ENCODE measurements at regions not wholly inside any gene's neighbourhood (a gene's known extent, or its start where the extent isn't known, plus 50 kb on each side); places are given as distances from the start of the nearest gene placed in this dataset.

DNA sequence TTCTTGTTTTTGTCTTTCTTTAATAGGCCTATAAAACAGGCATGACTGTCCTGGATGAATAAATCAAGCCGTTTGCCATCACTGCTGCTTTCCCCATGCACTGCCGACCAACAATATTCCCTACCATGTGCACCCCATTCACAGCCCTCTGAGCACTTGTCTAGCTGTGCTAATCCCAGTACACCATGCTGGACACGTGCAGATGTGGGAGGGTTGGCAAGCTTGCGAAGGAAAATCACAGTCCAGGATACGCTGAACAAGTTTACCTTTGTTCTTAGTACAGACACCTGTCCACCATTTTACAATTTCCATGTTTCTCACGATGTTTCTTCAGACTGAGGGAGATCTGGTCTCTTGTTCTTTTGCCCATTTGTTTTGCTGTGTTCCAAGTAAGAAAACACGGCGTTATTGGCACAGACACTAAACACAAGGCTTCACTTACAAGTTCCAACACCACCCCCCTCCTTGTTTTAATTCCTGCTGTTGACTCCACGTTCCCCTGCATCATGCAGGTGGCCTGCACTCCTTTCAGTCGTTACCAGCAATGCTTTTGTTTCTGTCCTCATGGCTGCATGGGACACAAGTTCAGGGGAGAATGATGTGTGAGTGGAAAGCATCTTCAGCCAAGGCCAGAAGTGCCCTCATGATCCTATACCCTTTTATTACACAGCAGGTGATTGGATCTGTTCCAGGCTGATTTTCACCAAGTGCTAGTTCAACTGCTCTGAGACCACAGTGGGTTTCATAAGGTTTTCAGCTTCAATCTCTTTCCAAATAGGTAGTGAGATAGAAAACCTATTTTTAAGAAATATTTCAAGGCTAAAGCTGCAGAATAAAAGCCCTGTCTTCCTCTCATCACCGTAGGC, 608.9 kb downstream of the IRX1 start:
- DNase-seq: no peak

DNA sequence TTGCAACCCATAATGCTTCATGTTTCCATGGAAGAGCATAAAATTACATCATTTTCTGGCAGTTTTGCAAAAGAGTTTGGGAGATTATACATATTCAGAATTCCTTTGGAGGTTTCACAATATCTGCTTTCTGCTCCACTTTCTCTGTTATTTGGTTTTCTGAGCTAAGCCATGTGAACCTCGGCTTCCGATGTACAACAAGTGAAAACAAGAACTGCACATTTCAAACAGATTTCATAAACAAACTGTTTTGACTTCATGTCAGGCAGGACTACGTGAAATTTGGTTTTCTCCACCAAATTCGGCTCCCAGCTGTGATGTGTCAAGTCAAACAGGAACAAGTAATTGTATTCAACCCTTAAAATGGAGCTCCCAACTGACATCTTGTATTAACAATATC, 609.8 kb downstream of the IRX1 start:
- no peak for DNase-seq

DNA sequence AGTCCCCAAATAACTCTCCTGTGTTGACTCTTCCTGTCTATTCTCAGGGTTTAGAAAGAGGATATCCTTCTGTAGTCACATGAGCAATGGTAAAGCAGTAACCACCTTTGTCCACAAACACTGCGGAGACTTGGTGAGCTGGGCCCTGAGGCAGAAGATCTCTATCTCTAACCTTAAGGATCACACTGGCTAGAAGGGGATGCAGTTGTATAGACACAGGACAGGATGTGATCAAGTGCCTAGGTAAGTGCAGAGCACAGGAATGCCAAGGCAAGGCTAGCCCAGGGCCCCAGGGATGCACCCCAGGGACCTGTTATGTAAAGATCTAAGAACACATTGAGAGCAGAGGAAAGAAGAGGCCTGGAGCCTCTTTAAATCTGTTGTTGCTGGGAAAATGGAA, 610.5 kb downstream of the IRX1 start:
- no peak for DNase-seq

DNA sequence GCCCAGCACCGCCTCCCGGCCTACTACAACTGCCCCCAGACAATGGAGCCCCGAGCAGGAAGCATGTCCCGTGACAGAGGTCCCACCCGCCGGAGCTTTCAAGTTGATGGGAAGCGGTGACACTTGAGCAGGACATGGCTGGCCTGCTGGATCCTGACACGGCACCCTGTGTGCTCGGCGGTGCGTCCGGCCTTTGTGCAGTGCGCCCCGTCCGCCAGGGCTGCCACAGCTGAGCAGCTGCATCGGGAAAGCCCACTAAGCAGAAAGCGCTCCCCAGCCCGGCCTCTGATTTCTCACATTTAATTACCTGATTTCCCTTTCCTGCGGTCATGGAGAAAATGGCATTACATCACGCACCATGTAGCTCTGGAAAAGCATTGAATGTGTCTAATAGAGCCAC, 611.9 kb downstream of the IRX1 start:
- no peak for DNase-seq

DNA sequence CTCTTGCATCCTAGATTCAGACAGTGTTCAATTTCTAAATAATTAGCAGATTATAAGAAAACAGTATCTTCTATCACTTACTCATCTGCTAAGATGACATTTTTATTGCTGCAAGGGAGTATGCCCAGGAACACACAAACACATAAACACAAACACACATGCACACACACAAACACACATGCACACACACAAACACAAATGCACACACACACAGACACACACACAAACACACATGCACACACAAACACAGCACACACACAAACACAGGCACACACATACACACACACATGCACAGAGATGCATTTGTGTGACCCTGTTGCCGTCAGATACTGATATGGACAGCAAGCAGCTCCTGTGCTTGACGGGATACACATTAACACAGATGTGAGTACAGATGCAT, 612.9 kb downstream of the IRX1 start:
- no peak for DNase-seq

DNA sequence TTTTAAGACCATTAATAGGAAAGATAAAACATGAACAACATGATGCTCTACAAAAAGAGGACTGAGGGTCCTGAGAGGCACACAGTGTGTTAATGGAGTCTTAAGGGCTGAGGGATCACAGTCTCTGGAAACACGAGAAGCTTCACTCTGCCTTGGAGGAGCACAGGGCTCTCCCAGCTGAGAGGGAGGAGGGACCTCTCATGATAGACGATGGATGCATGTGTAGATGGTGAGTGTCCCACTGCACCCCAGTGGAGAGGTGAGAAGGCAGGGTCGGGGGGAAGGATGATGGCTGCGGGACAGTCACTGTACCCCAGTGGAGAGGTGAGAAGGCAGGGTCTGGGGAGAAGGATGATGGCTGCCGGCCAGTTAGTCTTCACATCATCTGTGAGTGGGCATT, 613.4 kb downstream of the IRX1 start:
- no peak for DNase-seq

DNA sequence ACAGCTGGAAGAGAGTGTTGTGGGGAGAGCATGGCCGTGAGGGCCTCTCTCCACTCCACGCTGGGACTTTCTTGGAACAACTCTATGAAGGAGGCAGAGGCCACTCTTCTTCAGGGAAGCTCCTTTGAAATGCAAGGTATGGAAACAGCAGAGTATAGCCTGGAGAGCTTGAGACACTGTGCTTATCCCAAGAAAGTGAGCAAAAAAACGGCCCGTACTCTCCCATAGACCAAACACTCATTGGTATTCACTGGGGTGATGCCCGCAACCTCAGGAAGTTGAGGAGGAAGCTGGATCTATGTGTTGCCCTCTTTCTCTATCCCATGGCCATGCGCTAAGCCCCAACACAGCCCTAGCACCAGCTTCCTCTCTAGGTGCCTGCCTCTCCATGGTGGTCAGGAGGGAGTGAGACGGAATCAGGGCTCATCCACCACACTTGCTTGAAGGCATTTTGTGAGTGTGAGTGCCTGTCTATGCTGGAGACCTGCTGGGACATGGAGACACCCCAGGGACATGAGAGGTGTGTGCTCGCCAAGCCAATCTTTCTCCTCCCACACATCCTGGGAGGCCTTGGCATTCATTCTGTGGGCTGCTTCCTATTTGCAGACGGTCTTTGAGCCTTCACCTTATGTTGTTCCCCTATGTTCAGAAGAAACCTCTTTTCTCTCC, 616.6 kb downstream of the IRX1 start:
- DNase-seq: no peak

DNA sequence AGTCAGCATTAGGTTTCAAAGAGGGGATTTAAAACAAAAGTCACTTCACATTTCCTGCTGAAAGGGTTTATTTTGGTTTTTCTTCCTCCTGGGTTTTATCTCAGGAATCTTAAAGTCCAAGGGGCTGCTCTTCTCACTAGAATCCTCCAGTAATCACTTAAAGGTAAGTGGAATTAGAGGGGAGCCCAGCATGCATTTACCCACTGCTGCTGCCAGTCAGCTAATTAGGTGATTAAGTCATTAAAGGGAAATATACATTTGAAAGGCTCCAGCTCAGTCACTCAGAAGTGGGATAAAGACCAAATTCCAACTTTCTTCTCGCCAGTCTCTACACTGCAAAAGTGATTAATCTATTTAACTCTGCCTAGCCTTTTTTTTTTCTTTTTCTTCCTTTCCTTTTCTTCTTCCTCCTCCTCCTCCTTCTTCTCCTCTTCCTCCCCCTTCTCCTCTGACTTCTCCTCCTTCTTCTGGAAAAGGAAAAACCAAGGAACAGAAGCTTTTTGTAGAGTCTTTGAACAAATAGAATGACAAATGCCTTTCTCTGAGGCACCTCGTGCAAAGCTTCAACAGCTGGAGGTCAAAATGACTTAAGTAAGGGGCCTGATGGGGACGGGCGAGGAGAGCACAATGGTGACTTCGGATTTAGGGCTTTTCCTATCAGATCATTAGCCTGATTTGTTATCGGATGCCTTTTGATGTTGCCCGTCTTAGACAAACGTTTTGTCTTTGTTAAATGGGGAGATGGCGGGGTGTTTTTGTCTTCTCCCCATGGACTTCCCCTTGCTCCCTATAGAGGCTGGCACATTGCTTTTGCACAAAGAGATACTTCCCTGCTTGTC, 617.6 kb downstream of the IRX1 start:
- DNase-seq: no peak

DNA sequence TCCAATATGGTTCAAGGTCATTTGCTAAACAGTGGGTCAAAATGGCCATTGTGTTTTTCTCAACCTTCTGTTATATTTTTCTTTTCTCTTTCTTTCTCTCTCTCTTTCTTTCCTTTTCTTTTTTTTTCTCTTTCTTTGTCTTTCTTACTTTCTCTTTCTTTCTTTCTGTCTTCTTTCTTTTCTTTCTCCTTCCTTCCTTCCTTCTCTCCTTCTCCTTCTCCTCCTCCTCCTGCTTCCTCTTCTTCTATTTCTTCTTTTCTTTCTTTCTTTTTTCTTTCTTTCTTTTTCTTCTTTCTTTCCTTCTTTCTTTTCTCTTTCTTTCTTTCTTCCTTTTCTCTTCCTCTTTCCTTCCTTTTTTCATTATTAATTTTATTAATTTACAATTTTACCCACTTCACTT, 619.5 kb downstream of the IRX1 start:
- DNase-seq: no peak

DNA sequence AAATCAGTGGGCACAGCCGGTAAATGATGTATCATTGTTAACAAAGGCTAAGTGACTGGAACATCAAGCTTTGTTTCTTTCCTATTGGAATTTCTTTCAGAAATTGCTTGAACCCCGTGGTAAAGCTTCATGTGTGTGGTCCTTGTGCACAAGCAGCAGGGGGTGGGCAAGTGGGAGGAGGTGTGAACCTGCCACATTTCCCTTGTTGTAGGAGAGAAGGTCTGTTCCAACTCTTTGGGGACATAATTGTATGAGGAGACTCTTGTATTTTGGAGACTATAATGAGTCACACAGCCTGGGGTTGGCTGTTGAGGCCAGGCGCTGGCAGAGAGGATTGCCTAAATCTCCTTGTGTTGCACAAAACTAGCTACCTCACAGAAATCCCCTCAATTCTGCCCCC, 620.5 kb downstream of the IRX1 start:
- DNase-seq: no peak

DNA sequence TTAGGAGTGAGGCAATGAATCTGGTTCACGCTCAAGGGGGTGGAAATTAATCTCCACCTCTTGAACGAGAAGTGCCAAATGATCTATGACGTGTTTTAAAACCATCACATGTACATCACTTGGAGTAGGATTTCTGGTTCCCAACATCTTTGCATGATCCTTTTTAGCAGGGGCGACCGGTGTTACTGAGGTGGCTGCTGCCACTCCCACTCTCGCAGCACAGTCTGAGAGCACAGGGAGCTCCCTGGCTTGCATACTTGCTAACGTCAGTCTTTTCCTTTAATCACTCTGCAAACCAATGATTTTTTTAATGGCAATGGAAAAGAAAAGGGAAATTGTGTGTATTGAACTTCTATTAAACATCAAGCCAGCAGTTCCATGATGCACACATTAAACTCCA, 624.4 kb downstream of the IRX1 start:
- no peak for DNase-seq

DNA sequence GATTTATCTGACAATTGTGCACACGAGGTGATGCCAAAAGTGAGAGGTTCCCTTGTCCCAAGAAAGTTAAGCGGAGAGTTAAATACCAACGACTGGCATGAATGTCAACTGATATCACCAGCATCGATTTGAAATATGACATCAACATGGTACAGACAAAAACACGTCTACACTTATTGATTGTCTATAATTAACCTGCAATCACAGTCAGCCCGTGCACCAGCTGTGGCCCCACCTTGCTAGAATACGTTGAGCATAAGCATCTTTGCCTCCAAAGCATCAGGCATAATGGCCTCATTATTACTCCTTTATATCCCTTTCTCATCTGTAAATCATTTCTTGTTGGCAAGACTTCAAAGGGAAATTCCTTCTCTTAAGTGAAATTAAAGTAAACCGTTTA, 625.4 kb downstream of the IRX1 start:
- no peak for DNase-seq

DNA sequence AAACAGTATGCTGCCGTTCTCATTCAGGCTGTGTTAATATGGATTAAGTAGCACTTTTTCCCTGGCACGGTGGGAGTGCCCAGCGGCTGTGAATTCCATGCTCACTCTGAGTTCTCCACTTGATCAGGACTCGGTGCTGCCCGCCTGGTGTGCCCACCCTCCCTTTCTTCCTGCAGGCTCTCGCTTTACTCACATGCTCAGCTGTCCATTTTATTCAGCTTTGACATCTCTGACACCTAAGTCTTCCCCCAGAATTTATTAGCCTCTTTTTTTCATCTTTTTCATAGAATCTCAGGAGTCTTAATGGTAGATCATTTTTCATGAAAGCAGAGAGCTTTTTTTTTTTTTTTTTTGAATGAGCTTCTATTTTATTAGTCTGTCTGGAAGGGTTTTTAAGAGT, 626.5 kb downstream of the IRX1 start:
- no peak for DNase-seq

DNA sequence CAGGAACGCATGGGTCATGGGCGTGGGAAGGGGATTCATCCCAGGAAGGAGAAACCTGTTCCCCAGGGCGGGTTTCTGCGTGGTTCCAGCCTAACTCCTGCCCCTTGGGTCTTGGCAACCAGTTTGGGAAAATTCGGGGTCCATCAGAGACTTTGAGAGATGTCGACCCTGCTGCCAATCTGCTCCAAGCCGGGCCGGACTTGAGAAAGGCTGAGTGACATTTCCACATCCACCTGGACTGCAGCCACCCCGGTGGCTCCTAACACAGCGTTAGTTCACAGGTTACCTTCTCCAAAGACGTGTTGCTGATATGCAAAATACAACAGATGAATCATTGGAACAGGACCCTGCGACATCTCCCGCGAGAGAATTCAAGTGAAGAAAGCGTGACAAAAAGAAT, 627.2 kb downstream of the IRX1 start:
- no peak for DNase-seq

DNA sequence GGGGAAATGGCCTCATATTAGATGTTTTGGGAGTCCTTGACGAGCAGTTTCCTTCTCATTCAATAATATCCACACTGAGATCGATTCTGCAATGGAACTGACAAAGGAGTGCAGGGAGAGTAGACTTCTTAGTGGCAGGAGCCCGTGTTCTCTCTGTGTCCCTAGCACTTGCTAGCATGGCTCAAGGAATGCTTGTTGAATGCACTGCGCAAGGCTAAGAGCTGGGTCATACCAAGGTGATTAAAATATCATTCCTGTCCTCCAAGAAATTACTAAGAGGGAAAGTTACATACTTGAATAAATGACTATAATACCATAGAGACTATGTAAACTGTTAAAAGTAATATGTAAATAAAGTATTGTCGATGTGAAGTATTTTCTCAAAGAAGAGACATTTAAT, 630.1 kb downstream of the IRX1 start:
- DNase-seq: no peak

DNA sequence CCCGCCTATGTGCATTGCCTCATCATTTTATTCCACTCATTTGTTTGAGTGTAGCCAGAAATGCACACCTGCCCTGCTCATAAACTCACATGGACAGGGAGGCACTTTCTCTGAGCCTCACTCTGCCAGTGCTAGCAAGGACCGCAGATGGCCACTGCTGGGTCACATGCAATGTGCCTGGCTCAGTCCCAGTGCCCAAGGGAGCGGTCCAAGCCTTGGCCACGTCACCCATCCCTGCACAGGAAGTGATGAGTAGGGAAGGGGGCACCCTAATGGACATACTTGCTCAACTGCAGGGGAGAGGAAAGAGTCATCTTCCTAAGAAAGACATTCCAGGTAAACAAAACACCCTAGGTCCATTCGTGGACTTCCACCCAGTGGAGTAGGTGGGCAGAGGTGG, 630.9 kb downstream of the IRX1 start:
- no peak for DNase-seq

DNA sequence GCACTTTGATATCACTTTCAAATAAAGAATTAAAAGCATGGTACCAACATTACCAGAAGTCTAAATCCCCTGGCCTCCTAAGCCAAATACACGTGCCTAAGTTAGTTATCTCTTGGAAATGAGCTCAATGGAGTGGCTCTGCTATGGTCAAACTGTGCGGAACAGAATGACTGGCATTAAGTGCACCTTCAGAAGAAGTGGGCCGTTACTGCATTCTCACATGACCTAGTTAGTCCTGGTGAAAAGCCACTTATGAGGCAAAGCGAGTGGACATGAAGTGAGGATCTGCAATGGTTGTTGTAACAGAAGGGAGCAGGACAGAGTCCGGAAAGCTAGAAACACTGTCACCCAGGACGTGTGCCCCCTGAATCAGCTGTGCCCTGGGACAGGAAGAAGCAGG, 633.1 kb downstream of the IRX1 start:
- DNase-seq: no peak

DNA sequence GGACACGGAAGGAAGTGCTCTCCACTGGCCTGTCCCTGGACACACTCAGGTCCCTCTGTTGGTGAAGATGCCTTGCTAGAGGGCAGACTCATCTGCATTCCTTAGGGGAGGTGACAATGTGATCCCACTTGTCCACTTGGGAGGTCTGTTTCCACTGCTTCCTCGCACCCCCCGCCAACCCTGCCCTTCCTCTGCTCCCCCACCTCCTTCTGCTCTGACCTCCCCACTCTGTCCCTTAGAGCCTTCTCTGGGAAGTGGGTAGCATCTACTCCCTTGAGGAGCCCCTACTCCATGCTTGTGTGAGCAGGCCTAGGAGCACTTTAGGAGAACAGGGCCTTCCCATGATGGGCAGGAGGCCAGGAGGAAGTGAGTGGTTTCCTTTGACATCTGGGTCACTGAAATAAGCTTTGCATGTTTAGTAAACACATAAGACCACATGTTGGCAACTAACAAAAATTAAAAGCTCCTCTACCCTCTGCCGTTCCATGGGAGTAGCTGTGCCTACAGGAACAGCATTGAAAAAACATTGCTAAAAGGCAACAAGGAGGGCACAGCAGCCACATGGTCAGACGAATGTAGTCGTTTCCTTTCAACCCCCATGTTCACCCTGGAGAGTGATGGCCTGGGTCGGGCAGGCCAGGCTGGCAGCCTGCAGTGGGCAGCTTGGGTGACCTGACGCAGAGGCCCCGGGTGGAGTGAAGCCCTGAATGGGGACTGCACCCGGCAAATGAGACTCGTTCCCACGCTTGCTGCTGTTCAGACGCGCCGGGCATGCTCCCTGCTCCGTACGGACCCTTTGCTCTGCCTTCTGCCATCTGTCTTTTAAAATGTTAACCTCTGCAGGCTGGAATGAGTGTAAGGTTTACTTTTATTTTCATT, 634.0 kb downstream of the IRX1 start:
- no peak for DNase-seq

DNA sequence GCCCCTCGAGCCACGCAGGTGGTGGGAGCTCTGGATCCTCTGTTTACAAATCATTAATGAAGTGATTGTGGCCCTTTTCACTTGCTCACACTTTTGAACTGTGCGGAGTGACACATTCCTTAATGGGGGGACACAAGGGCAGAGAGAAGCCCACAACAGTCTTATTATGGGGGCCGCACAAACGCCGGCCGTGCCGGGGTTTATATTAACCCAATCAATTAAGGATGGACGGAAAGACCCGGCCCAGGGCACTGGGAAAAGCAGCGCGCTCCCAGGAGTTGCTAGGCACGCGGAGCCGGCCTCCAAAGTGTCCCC, 634.8 kb downstream of the IRX1 start:
- DNase-seq: no peak

DNA sequence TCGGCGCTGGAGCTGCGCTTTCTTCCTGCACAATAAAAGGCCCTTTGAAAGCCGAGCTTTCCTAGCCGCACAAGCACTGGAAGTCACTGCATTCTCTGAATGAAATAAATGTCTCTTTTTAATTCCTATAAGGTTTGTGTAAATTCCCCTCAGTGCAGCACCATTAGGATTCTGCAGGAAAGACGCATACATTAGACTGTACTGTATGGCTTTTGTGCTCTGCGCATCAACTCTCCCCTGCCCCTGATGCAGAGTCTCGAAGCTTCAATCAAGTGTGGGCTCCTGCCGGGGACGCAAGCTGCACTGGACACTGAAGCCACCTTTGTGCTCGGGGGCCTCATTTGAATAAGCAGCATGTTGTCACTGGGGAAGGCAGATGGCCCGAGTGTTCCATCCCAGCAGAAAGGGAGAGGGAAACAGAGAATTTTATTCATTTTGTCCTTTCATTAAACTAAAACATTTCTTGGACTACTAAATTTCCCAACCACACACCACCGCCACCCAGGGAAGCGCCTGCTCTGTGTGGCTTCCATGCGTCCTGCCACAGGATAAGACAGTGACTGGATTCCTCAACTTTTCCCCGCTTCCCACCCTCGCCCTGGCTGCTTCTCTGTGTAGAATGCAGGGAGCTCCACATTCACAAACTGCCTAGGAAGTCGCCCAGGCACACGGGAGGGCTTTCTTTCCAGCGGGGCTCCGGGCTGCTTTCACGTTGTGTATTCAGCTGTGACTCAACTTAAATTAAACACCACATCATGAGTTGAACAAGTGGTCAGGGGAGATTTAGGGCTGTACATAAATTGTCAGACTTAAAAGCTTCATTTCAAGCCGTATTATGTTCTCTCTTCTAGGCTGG, 635.4 kb downstream of the IRX1 start:
- DNase-seq: no peak

DNA sequence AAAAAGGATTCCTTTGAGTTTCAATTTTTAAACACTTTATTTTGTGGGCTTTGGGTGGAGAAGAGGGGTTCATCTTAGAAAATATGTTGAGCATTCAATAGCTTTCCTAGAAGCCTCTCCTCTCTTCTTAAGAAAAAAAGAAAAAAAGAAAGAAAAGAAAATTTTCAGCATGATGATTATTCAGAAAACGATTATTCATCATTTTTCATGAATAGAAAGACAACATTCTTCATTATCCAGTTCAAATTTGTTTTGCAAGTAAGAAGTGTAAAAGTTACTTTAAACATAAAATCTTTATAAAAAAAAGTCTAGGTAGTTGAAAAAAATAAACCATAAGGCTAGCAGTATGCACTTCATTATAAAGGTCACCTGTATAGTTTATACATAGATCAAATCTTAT, 636.5 kb downstream of the IRX1 start:
- DNase-seq: no peak

DNA sequence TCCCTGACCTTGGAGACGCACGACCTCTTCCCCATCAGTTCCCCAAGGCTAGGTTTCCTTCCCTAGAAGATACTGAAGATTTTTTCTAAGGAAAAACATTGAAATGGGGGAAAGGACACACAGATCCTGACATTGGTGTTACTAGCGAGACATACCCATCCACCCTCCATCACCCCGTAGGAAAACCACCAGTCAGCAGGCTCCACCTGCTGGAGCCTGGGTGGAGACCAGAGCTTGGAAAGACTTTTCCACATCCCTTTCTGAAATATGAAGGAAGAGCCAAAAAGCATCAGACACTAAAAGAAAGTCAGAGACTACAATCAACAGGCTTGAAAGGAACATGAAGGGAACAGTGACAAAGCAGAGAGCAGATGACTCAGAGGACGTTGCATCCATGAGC, 638.0 kb downstream of the IRX1 start:
- no peak for DNase-seq

Data from COR-L47 (cell line).